Liver (tissue), 8 donors: ENCODE measurements at regions not wholly inside any gene's neighbourhood (a gene's known extent, or its start where the extent isn't known, plus 50 kb on each side); places are given as distances from the start of the nearest gene placed in this dataset.

ENCODE experiments used
- DNase-seq: peaks from one replicate; pipeline ENCODE4 v3.0.0-alpha.2; 2017; ENCODE audit warnings: low spot score
- H3K27ac ChIP-seq, 2 donors: one replicate each; pipeline ENCODE4 v1.7.0; 2013; ENCODE audit warnings: inconsistent platforms in 2 of 2, low read length in 2 of 2, control low read depth in 1 of 2, low read depth in 1 of 2, mild to moderate bottlenecking in 1 of 2
- H3K27me3 ChIP-seq, 4 donors: one replicate each; pipeline versions ENCODE4 v1.6.1 to v1.7.0; 2013; ENCODE audit warnings: low read length in 3 of 4, inconsistent platforms in 1 of 4, mild to moderate bottlenecking in 1 of 4, moderate library complexity in 1 of 4; ENCODE audit not compliant: control insufficient read depth in 4 of 4, insufficient read depth in 4 of 4
- H3K36me3 ChIP-seq, 4 donors: one replicate each; pipeline versions ENCODE4 v1.6.1 to v1.7.0; 2013; ENCODE audit warnings: low read length in 3 of 4, mild to moderate bottlenecking in 3 of 4, low read depth in 1 of 4, moderate library complexity in 1 of 4; ENCODE audit not compliant: control insufficient read depth in 4 of 4, insufficient read depth in 3 of 4
- H3K4me1 ChIP-seq, 4 donors: one replicate each; pipeline versions ENCODE4 v1.6.1 to v1.7.0; 2013; ENCODE audit warnings: low read length in 3 of 4, mild to moderate bottlenecking in 3 of 4, moderate library complexity in 1 of 4; ENCODE audit not compliant: control insufficient read depth in 4 of 4, insufficient read depth in 4 of 4
- H3K4me3 ChIP-seq, 3 donors: one replicate each; pipeline versions ENCODE4 v1.6.1 to v1.7.0; 2013; ENCODE audit warnings: low read length in 3 of 3, control low read depth in 1 of 3, low read depth in 1 of 3, mild to moderate bottlenecking in 1 of 3
- H3K9ac ChIP-seq, 2 donors: one replicate each; pipeline ENCODE4 v1.7.0; 2013; ENCODE audit warnings: low read length in 2 of 2, mild to moderate bottlenecking in 2 of 2, moderate library complexity in 2 of 2, control low read depth in 1 of 2, low read depth in 1 of 2
- H3K9me3 ChIP-seq, 4 donors: one replicate each; pipeline versions ENCODE4 v1.6.1 to v1.7.0; 2013; ENCODE audit warnings: low read length in 3 of 4; ENCODE audit not compliant: control insufficient read depth in 4 of 4
- EGR1 ChIP-seq, 2 donors: IDR thresholded peaks; 2 replicates each; pipeline ENCODE4 v1.6.1; 2016 to 2018; ENCODE audit warnings: antibody characterized with exemption in 2 of 2, low read depth in 2 of 2
- FOXA1 ChIP-seq: IDR thresholded peaks from 2 replicates; pipeline ENCODE4 v1.6.1; 2016; ENCODE audit warnings: antibody characterized with exemption
- FOXA2 ChIP-seq: IDR thresholded peaks from 2 replicates; pipeline ENCODE4 v1.6.1; 2016; ENCODE audit warnings: antibody characterized with exemption
- GABPA ChIP-seq, 2 donors: IDR thresholded peaks in 1 of 2; conservative IDR thresholded peaks in 1 of 2; 2 replicates each; pipeline ENCODE4 v1.6.1; 2016; ENCODE audit warnings: antibody characterized with exemption in 2 of 2, mild to moderate bottlenecking in 1 of 2, moderate library complexity in 1 of 2
- HNF4A ChIP-seq, 2 donors: conservative IDR thresholded peaks; 2 replicates each; pipeline ENCODE4 v1.6.1; 2016; ENCODE audit warnings: antibody characterized with exemption in 2 of 2, mild to moderate bottlenecking in 2 of 2
- HNF4G ChIP-seq: IDR thresholded peaks from 2 replicates; pipeline ENCODE4 v1.6.1; 2016; ENCODE audit warnings: antibody characterized with exemption
- JUND ChIP-seq, 2 donors: IDR thresholded peaks; 2 replicates each; pipeline ENCODE4 v1.6.1; 2016; ENCODE audit warnings: antibody characterized with exemption in 2 of 2
- NR2F2 ChIP-seq: IDR thresholded peaks from 2 replicates; pipeline ENCODE4 v1.6.1; 2016; ENCODE audit warnings: antibody characterized with exemption
- RAD21 ChIP-seq, 2 donors: IDR thresholded peaks; 2 replicates each; pipeline ENCODE4 v1.6.1; 2016; ENCODE audit warnings: antibody characterized with exemption in 2 of 2, mild to moderate bottlenecking in 2 of 2
- RXRA ChIP-seq, 2 donors: IDR thresholded peaks; 2 replicates each; pipeline ENCODE4 v1.6.1; 2017 to 2018; ENCODE audit warnings: antibody characterized with exemption in 2 of 2, mild to moderate bottlenecking in 1 of 2
- SP1 ChIP-seq: IDR thresholded peaks from 2 replicates; pipeline ENCODE4 v1.6.1; 2018; ENCODE audit warnings: antibody characterized with exemption, mild to moderate bottlenecking
- TAF1 ChIP-seq: conservative IDR thresholded peaks from 2 replicates; pipeline ENCODE4 v1.6.1; 2016; ENCODE audit warnings: antibody characterized with exemption, mild to moderate bottlenecking
- YY1 ChIP-seq: IDR thresholded peaks from 2 replicates; pipeline ENCODE4 v1.6.1; 2016; ENCODE audit warnings: antibody characterized with exemption, mild to moderate bottlenecking
- WGBS: extraction: QIAGEN DNeasy Blood & Tissue Kit; methylation state at CpG from one replicate; pipeline ENCODE4 v1.1.7; 2013; 5-methylcytosine and 5-hydroxymethylcytosine counted together
- TF ChIP-seq, protein P1 (sequence below): IDR thresholded peaks from 2 replicates; pipeline ENCODE4 v1.6.1; 2016; ENCODE audit warnings: antibody characterized with exemption
- TF ChIP-seq, protein P2 (sequence below): IDR thresholded peaks from 2 replicates; pipeline ENCODE4 v1.6.1; 2016; ENCODE audit warnings: antibody characterized with exemption
- TF ChIP-seq, protein P3 (sequence below): fragments of 150-350 bp; IDR thresholded peaks from 2 replicates; pipeline ENCODE4 v1.5.1; 2017; ENCODE audit warnings: improper control_type of control experiment, low read depth, low read length; ENCODE audit not compliant: missing input control
- TF ChIP-seq, protein P4 (sequence below): IDR thresholded peaks from 2 replicates; pipeline ENCODE4 v1.6.1; 2016; ENCODE audit warnings: antibody characterized with exemption, mild to moderate bottlenecking
- TF ChIP-seq, protein P5 (sequence below): IDR thresholded peaks from 2 replicates; pipeline ENCODE4 v1.6.1; 2016; ENCODE audit warnings: antibody characterized with exemption
- donor health status: healthy.
- donor health status: healthy.
- donor health status: healthy.
- donor health status: healthy.
- donor health status: healthy.

DNA sequence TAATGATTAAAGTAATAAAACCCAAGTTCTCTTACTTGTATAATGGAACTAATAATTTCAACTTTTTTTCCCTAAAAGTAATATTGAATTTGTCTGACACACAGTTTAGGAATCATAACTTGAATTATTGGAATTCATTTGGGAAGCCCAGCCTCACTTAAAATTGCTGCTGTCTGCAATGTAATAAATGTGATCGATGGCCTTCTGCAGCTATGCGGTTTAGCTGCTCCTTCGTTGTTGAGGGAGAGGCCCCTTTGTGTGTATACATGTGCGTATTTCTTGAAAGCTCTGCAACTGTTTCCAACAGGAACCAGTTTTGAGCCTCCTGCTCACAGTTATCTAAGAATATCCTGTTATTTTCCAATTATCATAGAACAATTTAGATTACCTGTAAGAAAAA, 152.5 kb downstream of the AKR1D1 start (continued):
- no peak for TF ChIP-seq RAD21 (IDR thresholded peaks at IDR 0.05)
- TF ChIP-seq GABPA (IDR thresholded peaks at IDR 0.05 in 1 of 2, conservative IDR thresholded peaks at IDR 0.05 in 1 of 2) = no peak
- no peak for TF ChIP-seq HNF4G

DNA sequence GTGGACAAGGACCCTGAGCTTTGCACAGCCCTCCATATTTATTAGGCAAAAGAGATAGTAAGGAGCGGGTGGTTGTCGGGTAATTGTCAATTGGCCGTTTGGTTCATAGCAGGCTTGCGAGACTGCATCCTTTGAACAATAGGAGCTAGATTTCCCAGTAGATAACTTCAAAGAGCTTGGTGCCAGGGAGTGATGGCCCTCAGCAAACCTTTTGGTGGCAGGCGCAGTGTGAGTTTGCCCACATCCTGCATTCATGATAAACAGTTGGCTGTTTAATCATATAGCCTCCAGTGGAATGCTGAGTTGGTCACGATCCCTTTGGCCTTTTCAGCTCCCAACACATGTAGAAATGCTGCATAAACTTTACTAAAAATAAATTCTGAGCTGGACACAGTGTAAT, 156.9 kb downstream of the AKR1D1 start:
- Histone ChIP-seq H3K4me3 (no peak overlapping the region), H3K4me1 (peaks cover 1 to 27% (median 9%) of the 10 kb centered on the region in 4 donors), H3K36me3 (no peaks in the 10 kb centered on the region), H3K27ac (peak overlapping the region in 1 of 2 donors; percentile 28), H3K9me3 (no peaks in the 10 kb centered on the region), H3K9ac (no peak overlapping the region), H3K27me3 (no peaks in the 10 kb centered on the region)
- DNase-seq = no peak
- WGBS = 90% methylated on average over 6 of the region's 6 CpGs
- TF ChIP-seq RXRA (IDR thresholded peaks at IDR 0.05) = no peak

DNA sequence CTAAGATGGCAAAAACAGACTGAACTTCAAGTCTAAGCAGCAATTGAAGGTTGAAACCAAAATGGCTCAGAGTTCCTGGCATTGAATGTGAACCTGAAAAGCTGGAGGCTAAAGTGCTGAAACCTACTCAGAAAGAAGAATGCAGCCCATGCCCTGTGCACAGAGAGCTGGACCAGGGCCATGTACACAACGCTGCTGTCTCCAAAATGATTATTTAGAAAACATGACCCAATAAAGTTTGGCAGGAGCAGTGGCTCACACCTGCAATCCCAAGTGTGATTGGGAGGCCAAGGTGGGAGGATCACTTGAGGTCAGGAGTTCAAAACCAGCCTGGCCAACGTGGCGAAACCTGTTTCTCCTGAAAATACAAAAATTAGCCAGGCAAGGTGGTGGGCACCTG, 158.9 kb downstream of the AKR1D1 start:
- peak overlapping the region; percentile 77 to 80 for H3K27ac ChIP-seq
- no peak for DNase-seq

More for the DNA sequence above, 158.9 kb downstream of the AKR1D1 start:
- Histone ChIP-seq H3K4me3 (no peak overlapping the region), H3K9ac (no peak overlapping the region), H3K36me3 (no peaks in the 10 kb centered on the region), H3K27me3 (no peaks in the 10 kb centered on the region), H3K9me3 (peaks cover 0 to 3% (median 0%) of the 10 kb centered on the region in 4 donors), H3K4me1 (peaks cover 1 to 28% (median 10%) of the 10 kb centered on the region in 4 donors)
- WGBS = 34% methylated on average over 3 of the region's 3 CpGs
- TF ChIP-seq YY1 (peak; percentile 41), FOXA2 (peak; percentile 37), HNF4G (peak; percentile 25), JUND (IDR thresholded peaks at IDR 0.05) (peak in 1 of 2 donors; percentile 48), TAF1 (no peak), FOXA1 (peak; percentile 42), EGR1 (IDR thresholded peaks at IDR 0.05; ENCODE audit: low read depth in 2 of 2) (peak in 1 of 2 donors; percentile 30), RXRA (IDR thresholded peaks at IDR 0.05) (peak; percentile 81 to 91), SP1 (peak; percentile 81), HNF4A (conservative IDR thresholded peaks at IDR 0.05) (peak; percentile 65 to 69), NR2F2 (no peak), GABPA (IDR thresholded peaks at IDR 0.05 in 1 of 2, conservative IDR thresholded peaks at IDR 0.05 in 1 of 2) (no peak), RAD21 (IDR thresholded peaks at IDR 0.05) (peak; percentile 8 to 38)
- TF ChIP-seq, protein P1, sequence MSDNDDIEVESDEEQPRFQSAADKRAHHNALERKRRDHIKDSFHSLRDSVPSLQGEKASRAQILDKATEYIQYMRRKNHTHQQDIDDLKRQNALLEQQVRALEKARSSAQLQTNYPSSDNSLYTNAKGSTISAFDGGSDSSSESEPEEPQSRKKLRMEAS = no peak
- TF ChIP-seq, protein P2, sequence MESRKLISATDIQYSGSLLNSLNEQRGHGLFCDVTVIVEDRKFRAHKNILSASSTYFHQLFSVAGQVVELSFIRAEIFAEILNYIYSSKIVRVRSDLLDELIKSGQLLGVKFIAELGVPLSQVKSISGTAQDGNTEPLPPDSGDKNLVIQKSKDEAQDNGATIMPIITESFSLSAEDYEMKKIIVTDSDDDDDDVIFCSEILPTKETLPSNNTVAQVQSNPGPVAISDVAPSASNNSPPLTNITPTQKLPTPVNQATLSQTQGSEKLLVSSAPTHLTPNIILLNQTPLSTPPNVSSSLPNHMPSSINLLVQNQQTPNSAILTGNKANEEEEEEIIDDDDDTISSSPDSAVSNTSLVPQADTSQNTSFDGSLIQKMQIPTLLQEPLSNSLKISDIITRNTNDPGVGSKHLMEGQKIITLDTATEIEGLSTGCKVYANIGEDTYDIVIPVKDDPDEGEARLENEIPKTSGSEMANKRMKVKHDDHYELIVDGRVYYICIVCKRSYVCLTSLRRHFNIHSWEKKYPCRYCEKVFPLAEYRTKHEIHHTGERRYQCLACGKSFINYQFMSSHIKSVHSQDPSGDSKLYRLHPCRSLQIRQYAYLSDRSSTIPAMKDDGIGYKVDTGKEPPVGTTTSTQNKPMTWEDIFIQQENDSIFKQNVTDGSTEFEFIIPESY = no peak
- TF ChIP-seq, protein P3, sequence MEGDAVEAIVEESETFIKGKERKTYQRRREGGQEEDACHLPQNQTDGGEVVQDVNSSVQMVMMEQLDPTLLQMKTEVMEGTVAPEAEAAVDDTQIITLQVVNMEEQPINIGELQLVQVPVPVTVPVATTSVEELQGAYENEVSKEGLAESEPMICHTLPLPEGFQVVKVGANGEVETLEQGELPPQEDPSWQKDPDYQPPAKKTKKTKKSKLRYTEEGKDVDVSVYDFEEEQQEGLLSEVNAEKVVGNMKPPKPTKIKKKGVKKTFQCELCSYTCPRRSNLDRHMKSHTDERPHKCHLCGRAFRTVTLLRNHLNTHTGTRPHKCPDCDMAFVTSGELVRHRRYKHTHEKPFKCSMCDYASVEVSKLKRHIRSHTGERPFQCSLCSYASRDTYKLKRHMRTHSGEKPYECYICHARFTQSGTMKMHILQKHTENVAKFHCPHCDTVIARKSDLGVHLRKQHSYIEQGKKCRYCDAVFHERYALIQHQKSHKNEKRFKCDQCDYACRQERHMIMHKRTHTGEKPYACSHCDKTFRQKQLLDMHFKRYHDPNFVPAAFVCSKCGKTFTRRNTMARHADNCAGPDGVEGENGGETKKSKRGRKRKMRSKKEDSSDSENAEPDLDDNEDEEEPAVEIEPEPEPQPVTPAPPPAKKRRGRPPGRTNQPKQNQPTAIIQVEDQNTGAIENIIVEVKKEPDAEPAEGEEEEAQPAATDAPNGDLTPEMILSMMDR = no peak
- TF ChIP-seq, protein P4, sequence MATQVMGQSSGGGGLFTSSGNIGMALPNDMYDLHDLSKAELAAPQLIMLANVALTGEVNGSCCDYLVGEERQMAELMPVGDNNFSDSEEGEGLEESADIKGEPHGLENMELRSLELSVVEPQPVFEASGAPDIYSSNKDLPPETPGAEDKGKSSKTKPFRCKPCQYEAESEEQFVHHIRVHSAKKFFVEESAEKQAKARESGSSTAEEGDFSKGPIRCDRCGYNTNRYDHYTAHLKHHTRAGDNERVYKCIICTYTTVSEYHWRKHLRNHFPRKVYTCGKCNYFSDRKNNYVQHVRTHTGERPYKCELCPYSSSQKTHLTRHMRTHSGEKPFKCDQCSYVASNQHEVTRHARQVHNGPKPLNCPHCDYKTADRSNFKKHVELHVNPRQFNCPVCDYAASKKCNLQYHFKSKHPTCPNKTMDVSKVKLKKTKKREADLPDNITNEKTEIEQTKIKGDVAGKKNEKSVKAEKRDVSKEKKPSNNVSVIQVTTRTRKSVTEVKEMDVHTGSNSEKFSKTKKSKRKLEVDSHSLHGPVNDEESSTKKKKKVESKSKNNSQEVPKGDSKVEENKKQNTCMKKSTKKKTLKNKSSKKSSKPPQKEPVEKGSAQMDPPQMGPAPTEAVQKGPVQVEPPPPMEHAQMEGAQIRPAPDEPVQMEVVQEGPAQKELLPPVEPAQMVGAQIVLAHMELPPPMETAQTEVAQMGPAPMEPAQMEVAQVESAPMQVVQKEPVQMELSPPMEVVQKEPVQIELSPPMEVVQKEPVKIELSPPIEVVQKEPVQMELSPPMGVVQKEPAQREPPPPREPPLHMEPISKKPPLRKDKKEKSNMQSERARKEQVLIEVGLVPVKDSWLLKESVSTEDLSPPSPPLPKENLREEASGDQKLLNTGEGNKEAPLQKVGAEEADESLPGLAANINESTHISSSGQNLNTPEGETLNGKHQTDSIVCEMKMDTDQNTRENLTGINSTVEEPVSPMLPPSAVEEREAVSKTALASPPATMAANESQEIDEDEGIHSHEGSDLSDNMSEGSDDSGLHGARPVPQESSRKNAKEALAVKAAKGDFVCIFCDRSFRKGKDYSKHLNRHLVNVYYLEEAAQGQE = no peak
- TF ChIP-seq, protein P5, sequence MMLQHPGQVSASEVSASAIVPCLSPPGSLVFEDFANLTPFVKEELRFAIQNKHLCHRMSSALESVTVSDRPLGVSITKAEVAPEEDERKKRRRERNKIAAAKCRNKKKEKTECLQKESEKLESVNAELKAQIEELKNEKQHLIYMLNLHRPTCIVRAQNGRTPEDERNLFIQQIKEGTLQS = peak; percentile 60
